CD14-positive monocyte (primary cell): ENCODE measurements at regions not wholly inside any gene's neighbourhood (a gene's known extent, or its start where the extent isn't known, plus 50 kb on each side); places are given as distances from the start of the nearest gene placed in this dataset.

ENCODE experiments used
- DNase-seq, 3 donors: peaks; one replicate each; pipeline ENCODE4 v3.0.0-alpha.2; 2011 to 2022
- H2AFZ ChIP-seq: 2 replicates; pipeline ENCODE4 v1.6.0; 2012; ENCODE audit warnings: mild to moderate bottlenecking, low read depth, low read length, inconsistent platforms; ENCODE audit not compliant: insufficient read depth, poor library complexity, severe bottlenecking
- H3K27ac ChIP-seq, 2 donors: 1 replicate in 1 of 2; 2 replicates in 1 of 2; pipeline ENCODE4 v1.5.1; 2012 to 2013; ENCODE audit warnings: low read length in 2 of 2, control low read depth in 1 of 2, inconsistent platforms in 1 of 2, low read depth in 1 of 2, mild to moderate bottlenecking in 1 of 2
- H3K27me3 ChIP-seq, 2 donors: one replicate each; pipeline versions ENCODE4 v1.6.0 to v1.6.1; 2011 to 2013; ENCODE audit warnings: low read length in 2 of 2; ENCODE audit not compliant: control insufficient read depth in 2 of 2, insufficient read depth in 2 of 2
- H3K36me3 ChIP-seq, 2 donors: replicated peaks in 1 of 2; 1 replicate in 1 of 2; 2 replicates in 1 of 2; pipeline versions ENCODE4 v1.5.1 to v1.6.1; 2012 to 2013; ENCODE audit warnings: low read length in 2 of 2, control low read depth in 1 of 2, inconsistent platforms in 1 of 2, mild to moderate bottlenecking in 1 of 2; ENCODE audit not compliant: insufficient read depth in 2 of 2, control insufficient read depth in 1 of 2
- H3K4me1 ChIP-seq, 2 donors: 1 replicate in 1 of 2; 2 replicates in 1 of 2; pipeline versions ENCODE4 v1.5.1 to v1.6.1; 2012 to 2013; ENCODE audit warnings: low read length in 2 of 2, control low read depth in 1 of 2, inconsistent platforms in 1 of 2, mild to moderate bottlenecking in 1 of 2, moderate library complexity in 1 of 2; ENCODE audit not compliant: insufficient read depth in 2 of 2, control insufficient read depth in 1 of 2
- H3K4me2 ChIP-seq: replicated peaks from 2 replicates; pipeline ENCODE3; 2012; ENCODE audit warnings: low read length, moderate library complexity, mild to moderate bottlenecking; ENCODE audit not compliant: poor library complexity, severe bottlenecking; ENCODE audit errors: extremely low read depth
- H3K4me3 ChIP-seq, 3 experiments: fragments of 200-600 bp in 1 of 3; sonication (generic) in 1 of 3; replicated peaks in 1 of 3; 1 replicate in 2 of 3; 2 replicates in 1 of 3; pipeline ENCODE4 v1.5.1; 2011 to 2013; ENCODE audit warnings: low read length in 3 of 3, mild to moderate bottlenecking in 3 of 3, control low read depth in 2 of 3, low read depth in 2 of 3, inconsistent platforms in 1 of 3, moderate library complexity in 1 of 3
- H3K79me2 ChIP-seq: 2 replicates; pipeline ENCODE4 v1.6.0; 2012; ENCODE audit warnings: mild to moderate bottlenecking, control low read depth, inconsistent platforms, low read length, moderate library complexity; ENCODE audit not compliant: insufficient read depth
- H3K9ac ChIP-seq: 2 replicates; pipeline ENCODE4 v1.6.0; 2017; ENCODE audit warnings: low read length, mild to moderate bottlenecking; ENCODE audit not compliant: insufficient read depth, poor library complexity, severe bottlenecking
- H3K9me3 ChIP-seq, 2 donors: replicated peaks in 1 of 2; 1 replicate in 1 of 2; 2 replicates in 1 of 2; pipeline versions ENCODE4 v1.5.1 to v1.6.1; 2012 to 2013; ENCODE audit warnings: low read length in 2 of 2, control low read depth in 1 of 2; ENCODE audit not compliant: control insufficient read depth in 1 of 2, insufficient read depth in 1 of 2
- H4K20me1 ChIP-seq: 2 replicates; pipeline ENCODE4 v1.6.0; 2012; ENCODE audit warnings: mild to moderate bottlenecking, low read length, control low read depth, moderate library complexity; ENCODE audit not compliant: insufficient read depth
- H3K27ac Mint-ChIP-seq, 7 donors: one replicate each; pipeline ENCODE4 v1.8.0; 2020; ENCODE audit warnings: mild to moderate bottlenecking in 7 of 7, mixed read lengths in 7 of 7, moderate library complexity in 6 of 7, inconsistent platforms in 2 of 7
- H3K27me3 Mint-ChIP-seq, 3 donors: one replicate each; pipeline ENCODE4 v1.8.0; 2021 to 2022; ENCODE audit warnings: low read depth in 3 of 3, mild to moderate bottlenecking in 3 of 3, mixed read lengths in 3 of 3, moderate library complexity in 3 of 3, inconsistent platforms in 1 of 3
- H3K36me3 Mint-ChIP-seq, 2 donors: one replicate each; pipeline ENCODE4 v1.8.0; 2020; ENCODE audit warnings: mixed read lengths in 2 of 2, inconsistent platforms in 1 of 2, mild to moderate bottlenecking in 1 of 2
- H3K4me1 Mint-ChIP-seq: one replicate; pipeline ENCODE4 v1.8.0; 2020; ENCODE audit warnings: mild to moderate bottlenecking, mixed read lengths
- H3K4me3 Mint-ChIP-seq, 2 donors: one replicate each; pipeline ENCODE4 v1.8.0; 2020; ENCODE audit warnings: mild to moderate bottlenecking in 2 of 2, mixed read lengths in 2 of 2, moderate library complexity in 1 of 2
- H3K9me3 Mint-ChIP-seq, 7 donors: one replicate each; pipeline ENCODE4 v1.8.0; 2020 to 2022; ENCODE audit warnings: mixed read lengths in 7 of 7, mild to moderate bottlenecking in 6 of 7, moderate library complexity in 6 of 7, inconsistent platforms in 2 of 7
- whole genome bisulfite sequencing: methylation state at CpG from one replicate; pipeline ENCODE4 v1.1.5; 2013; ENCODE audit warnings: missing lambda C conversion rate; ENCODE audit not compliant: insufficient coverage; 5-methylcytosine and 5-hydroxymethylcytosine counted together
- intact Hi-C, 2 donors: fragments of 100-400 bp; cut with micrococcal nuclease; formaldehyde crosslinking; loops; one replicate each; pipeline versions ENCODE4 v1.15.0 to v1.15.1; 2023
- TF ChIP-seq, protein P1 (sequence below): fragments of 200-600 bp; IDR thresholded peaks from one replicate; pipeline ENCODE4 v1.8.0; 2022; ENCODE audit warnings: antibody characterized with exemption, mild to moderate bottlenecking

DNA sequence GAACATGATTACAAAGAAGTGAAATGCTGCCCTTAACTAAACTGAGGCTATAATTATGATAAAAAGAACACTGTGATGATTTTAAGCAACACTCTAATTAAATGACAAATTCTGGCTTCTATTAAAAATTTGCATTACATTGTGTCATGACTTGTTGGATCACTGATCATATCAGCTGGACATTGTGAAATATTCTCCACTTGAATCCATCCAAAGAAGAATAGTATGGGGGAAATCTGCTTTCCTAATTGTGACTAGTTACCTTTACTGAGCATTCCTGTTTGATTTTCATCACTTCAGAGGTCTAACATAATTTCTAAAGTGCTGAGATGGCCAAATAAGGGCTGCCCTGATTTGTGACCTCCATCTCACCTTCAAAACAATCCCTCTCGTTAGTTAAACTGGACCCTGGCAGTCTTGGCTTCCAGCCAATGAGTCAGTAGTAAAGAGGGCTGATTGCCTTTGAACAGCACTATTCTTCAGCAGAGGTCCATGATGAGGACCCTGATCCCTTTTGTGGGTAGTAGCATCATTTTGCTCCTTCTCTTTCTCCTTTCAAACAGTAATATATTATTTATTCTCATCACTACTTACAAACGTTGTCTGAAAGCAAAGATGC lies 53.5 kb upstream of the LEKR1 start:
- Histone ChIP-seq H3K27me3 (no peaks in the 10 kb centered on the region), H3K4me2 (no peak overlapping the region), H3K79me2 (no peaks in the 10 kb centered on the region), H3K36me3 (no peaks in the 10 kb centered on the region), H3K4me1 (no peaks in the 10 kb centered on the region), H3K9me3 (no peaks in the 10 kb centered on the region), H3K4me3 (no peak overlapping the region), H4K20me1 (no peaks in the 10 kb centered on the region), H2AFZ (no peak overlapping the region), H3K27ac (no peak overlapping the region), H3K9ac (no peak overlapping the region)
- Mint-ChIP-seq H3K36me3 (no peaks in the 10 kb centered on the region), H3K27me3 (peaks cover 1 to 2% (median 2%) of the 10 kb centered on the region in 3 donors), H3K9me3 (no peaks in the 10 kb centered on the region), H3K4me3 (no peak overlapping the region), H3K4me1 (peaks cover 9% of the 10 kb centered on the region), H3K27ac (no peak overlapping the region)
- WGBS: no CpG with 5 or more reads among the region's 2 CpGs
- TF ChIP-seq, protein P1, sequence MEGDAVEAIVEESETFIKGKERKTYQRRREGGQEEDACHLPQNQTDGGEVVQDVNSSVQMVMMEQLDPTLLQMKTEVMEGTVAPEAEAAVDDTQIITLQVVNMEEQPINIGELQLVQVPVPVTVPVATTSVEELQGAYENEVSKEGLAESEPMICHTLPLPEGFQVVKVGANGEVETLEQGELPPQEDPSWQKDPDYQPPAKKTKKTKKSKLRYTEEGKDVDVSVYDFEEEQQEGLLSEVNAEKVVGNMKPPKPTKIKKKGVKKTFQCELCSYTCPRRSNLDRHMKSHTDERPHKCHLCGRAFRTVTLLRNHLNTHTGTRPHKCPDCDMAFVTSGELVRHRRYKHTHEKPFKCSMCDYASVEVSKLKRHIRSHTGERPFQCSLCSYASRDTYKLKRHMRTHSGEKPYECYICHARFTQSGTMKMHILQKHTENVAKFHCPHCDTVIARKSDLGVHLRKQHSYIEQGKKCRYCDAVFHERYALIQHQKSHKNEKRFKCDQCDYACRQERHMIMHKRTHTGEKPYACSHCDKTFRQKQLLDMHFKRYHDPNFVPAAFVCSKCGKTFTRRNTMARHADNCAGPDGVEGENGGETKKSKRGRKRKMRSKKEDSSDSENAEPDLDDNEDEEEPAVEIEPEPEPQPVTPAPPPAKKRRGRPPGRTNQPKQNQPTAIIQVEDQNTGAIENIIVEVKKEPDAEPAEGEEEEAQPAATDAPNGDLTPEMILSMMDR: no peak
- intact Hi-C loops: no loop called here
- no peak for DNase-seq

DNA sequence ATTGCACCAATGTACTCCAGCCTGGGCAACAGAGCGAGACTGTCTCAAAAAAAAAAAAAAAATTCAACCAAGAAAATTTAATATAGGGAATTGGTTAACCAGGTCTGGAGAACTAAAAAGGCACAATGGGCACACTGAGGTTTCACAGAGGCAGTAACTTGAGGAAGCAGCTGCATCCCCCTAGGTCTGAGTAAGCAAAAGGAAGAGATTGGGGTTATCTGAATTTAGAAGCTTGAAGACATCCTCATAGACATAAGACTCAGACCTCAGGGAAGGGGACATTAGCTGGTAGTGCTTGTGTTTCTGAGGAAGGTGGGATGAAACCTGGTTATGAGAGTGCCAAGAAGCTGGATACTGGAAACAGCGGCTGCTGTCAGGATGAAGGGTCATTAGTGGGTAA lies 50.1 kb upstream of the LEKR1 start:
- intact Hi-C loops: no loop called here
- no peak overlapping the region for H3K4me2 ChIP-seq
- Mint-ChIP-seq H3K4me3 (no peak overlapping the region), H3K27ac (no peak overlapping the region), H3K27me3 (peaks cover 1 to 2% (median 2%) of the 10 kb centered on the region in 3 donors), H3K4me1 (peaks cover 9% of the 10 kb centered on the region), H3K36me3 (no peaks in the 10 kb centered on the region), H3K9me3 (peaks cover 0 to 2% (median 0%) of the 10 kb centered on the region in 7 donors)
- TF ChIP-seq, protein P1: no peak
- H3K4me3 ChIP-seq: no peak overlapping the region
- H3K27ac ChIP-seq: no peak overlapping the region
- DNase-seq: no peak
- no peaks in the 10 kb centered on the region for H3K79me2 ChIP-seq
- H3K9ac ChIP-seq: no peak overlapping the region
- no peaks in the 10 kb centered on the region for H4K20me1 ChIP-seq
- H3K4me1 ChIP-seq: no peaks in the 10 kb centered on the region
- no peak overlapping the region for H2AFZ ChIP-seq
- WGBS: 71% methylated on average over 1 of the region's 2 CpGs
- no peaks in the 10 kb centered on the region for H3K9me3 ChIP-seq
- no peaks in the 10 kb centered on the region for H3K36me3 ChIP-seq
- no peaks in the 10 kb centered on the region for H3K27me3 ChIP-seq
